NCI-H2227 (cell line): ENCODE measurements at regions not wholly inside any gene's neighbourhood (a gene's known extent, or its start where the extent isn't known, plus 50 kb on each side); places are given as distances from the start of the nearest gene placed in this dataset.
A peak's percentile ranks its signal among the peaks of the same experiment; 100 is the strongest.
"Not testable (repeated sequence)": the region's sequence is repeated elsewhere in the genome, so short reads cannot be mapped to it uniquely, and the experiment has no call there.

Source experiments
- DNase-seq: peaks from one replicate; lab custom pipeline; 2025; ENCODE audit not compliant: unreplicated experiment; lab: John Stamatoyannopoulos, UW

DNA sequence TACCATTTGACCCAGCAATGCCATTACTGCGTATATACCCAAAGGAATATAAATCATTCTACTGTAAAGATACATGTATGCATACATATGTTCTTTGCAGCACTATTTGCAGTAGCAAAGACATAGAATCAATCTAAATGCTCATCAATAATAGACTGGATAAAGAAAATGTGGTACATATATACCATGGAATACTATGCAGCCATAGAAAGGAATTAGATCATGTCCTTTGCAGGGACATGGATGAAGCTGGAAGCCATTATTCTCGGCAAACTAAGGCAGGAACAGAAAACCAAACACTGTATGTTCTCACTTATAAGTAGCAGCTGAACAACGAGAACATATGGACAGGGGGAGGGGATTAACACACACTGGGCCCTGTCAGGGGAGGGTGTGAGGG lies 54.8 kb upstream of the ZNF30 start:
- DNase-seq, result not testable (repeated sequence)

DNA sequence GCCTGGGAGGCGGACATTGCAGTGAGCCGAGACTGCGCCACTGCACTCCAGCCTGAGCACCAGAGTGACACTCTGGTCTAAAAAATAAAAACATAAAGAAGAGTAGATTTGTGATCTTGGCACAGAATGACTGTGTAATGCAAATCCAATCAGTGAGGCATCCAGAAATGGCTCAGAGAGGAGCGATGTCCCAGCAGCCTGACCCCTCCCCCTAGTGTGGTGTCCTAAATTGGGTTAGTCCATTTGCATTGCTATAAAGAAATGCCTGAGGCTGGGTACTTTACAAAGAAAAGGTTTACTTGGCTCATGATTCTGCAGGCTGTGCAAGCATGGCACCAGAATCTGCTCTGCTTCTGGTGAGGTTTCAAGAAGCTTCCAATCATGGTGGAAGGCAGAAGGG lies 59.1 kb upstream of the ZNF30 start:
- no peak for DNase-seq

DNA sequence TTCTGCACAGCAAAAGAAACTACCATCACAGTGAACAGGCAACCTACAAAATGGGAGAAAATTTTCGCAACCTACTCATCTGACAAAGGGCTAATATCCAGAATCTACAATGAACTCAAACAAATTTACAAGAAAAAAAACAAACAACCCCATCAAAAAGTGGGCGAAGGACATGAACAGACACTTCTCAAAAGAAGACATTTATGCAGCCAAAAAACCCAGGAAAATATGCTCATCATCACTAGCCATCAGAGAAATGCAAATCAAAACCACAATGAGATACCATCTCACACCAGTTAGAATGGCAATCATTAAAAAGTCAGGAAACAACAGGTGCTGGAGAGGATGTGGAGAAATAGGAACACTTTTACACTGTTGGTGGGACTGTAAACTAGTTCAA lies 61.5 kb upstream of the ZNF30 start:
- DNase-seq, result not testable (repeated sequence)

DNA sequence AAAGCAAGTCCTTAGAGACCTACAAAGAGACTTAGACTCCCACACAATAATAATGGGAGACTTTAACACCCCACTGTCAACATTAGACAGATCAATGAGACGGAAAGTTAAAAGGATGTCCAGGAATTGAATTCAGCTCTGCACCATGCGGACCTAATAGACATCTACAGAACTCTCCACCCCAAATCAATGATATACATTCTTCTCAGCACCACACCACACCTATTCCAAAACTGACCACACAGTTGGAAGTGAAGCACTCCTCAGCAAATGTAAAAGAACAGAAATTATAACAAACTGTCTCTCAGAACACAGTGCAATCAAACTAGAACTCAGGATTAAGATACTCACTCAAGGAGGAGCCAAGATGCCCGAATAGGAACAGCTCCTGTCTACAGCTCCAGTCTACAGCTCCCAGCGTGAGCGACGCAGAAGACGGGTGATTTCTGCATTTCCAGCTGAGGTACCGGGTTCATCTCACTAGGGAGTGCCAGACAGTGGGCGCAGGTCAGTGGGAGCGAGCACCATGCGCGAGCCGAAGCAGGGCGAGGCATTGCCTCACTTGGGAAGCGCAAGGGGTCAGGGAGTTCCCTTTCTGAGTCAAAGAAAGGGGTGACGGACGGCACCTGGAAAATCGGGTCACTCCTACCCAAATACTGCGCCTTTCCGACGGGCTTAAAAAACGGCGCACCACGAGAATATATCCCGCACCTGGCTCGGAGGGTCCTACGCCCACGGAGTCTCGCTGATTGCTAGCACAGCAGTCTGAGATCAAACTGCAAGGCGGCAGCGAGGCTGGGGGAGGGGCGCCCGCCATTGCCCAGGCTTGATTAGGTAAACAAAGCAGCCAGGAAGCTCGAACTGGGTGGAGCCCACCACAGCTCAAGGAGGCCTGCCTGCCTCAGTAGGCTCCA lies 66.6 kb upstream of the ZNF30 start:
- DNase-seq, result not testable (repeated sequence)

DNA sequence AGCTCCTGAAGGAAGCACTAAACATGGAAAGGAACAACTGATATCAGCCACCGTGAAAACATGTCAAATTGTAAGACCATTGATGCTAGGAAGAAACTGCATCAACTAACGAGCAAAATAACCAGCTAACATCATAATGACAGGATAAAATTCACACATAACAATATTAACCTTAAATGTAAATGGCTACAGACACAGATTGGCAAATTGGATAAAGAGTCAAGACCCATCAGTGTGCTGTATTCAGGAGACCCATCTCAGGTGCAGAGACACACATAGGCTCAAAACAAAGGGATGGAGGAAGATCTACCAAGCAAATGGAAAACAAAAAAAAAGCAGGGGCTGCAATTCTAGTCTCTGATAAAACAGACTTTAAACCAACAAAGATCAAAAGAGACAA lies 67.4 kb upstream of the ZNF30 start:
- DNase-seq, result not testable (repeated sequence)

DNA sequence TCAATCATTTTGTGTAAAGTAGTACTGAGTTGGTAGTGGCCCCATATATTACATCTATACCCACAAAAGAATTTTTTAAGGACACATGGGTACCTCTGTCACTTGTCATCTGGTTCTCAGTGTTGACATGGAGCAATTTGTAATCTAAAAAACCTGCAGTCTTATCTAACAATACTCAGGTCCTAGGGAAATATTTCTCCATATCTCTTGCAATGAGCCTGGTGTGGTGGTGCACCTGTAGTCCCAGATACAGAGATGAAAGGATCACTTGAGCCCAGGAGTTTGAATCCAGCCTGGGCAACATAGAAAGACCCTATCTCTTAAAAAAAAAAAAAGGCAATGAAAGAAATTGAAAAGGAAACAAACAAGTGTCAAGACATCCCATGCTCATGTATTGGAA lies 70.7 kb upstream of the ZNF30 start:
- no peak for DNase-seq

DNA sequence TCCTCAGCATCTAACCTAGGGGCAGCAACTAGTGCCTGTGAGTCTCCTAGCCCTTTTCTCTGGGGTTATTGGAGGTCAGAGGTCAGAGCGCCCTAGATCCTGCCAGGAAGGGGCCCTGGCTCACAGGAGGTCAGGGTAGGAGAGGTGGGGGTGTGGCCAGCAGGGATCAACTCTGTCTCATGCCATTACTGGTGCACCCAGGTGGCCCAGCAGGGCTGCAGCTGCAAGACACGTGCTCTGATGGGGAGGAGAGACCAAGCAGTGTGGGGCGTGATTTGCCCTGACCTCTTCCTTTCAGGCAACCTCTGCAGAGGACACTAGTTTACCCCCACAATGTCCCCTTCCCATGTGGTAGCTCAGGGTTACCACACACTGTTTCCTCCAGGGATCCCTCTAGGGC lies 73.3 kb upstream of the ZNF30 start:
- DNase-seq, result no peak

DNA sequence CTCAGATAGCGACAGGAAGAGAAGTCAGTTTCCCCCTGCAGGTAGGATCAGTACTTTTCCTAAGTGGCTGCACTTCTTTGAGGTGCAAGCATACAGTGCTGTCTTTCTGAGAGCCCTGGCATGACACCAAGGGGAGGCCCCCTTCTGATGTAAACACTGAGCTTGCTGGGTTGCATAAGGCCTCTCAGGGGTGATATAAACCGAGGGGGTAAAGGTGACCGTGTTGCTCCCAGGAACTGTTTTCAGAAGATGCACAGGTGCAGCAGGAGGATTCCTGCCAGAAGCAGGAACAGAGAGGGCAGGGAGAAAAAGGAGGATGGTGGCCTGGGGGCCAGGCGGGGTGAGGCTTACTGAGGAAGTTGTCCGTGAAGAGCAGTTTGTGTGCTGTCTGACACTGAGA lies 74.0 kb upstream of the ZNF30 start:
- no peak for DNase-seq

DNA sequence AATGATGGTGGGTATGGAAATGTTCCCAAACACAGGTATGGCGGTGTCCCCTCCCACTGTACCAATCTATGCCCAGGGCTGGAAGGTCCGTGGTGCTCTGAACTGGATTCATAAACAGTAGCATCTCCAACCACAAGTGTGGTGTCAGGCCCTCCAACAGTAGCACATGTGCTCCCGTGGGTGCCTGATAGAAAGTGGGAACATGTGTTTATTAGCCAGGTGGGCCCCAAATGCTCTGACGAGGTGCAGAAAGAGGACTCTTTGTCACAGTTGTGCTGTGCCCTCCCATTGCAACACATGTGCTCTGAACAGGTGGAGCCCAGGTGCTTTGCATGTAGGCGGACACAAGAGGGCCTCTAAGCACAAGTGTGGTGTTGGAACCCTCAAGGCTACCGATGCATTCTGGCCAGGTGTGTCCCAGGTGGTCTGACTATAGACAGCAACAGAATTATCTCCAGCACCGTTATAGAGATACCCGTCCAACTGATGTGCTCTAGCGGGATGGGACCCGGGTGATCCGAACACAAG lies 75.4 kb upstream of the ZNF30 start:
- no peak for DNase-seq

DNA sequence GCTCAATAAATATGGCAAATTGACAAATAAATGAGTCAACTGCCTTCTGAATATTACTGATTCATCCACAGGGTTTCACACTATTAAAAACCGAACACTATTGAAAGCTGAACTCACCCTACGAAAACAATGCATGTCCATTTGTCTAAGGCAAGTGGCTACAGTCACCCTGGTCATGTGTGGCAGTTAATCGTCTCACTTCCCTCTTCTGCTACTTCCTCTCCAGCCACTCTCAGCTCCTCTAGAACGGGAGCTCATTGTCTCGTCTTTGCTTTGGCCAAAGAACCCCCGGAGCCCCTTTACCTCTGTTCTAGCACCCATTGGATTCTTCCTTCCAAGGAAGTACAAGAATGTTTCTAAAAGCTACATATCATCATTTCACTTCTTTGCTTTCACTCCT lies 74.4 kb upstream of the ZNF599 start:
- no peak for DNase-seq

DNA sequence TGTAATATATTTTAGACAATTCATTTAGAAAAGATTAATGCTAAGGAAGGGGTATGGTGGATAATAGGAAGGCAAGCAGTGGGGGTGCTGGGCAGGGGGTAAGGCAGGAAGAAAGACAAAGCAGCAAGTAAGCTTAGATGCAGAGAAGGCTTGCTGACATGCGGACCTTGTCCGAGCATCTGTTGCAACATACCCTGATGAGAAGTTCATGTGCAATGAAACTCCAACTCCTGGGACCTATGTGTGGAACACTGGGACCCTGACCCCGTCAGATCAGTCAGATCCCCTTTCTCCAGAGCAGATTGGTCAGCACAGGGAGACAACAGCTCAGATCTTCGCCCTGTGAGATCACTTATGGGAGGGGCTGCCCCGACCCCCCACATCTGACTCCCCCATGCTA lies 71.3 kb upstream of the ZNF599 start:
- DNase-seq, result no peak

DNA sequence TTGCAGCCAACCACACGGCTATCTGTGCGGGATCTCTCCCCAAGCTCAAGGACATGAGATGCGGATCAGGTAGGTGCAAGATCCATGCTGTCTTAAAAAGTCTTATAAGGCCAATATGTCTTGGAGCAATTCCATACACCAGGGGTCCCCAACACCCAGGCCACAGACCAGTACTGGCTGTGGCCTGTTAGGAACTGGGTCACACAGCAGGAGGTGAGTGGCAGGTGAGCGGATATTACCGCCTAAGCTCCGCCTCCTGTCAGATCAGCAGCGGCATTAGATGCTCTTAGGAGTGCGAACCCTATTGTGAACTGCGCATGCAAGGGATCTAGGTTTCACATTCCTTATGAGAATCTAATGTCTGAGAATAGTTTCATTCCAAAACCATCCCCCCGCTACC lies 68.8 kb upstream of the ZNF599 start:
- no peak for DNase-seq

DNA sequence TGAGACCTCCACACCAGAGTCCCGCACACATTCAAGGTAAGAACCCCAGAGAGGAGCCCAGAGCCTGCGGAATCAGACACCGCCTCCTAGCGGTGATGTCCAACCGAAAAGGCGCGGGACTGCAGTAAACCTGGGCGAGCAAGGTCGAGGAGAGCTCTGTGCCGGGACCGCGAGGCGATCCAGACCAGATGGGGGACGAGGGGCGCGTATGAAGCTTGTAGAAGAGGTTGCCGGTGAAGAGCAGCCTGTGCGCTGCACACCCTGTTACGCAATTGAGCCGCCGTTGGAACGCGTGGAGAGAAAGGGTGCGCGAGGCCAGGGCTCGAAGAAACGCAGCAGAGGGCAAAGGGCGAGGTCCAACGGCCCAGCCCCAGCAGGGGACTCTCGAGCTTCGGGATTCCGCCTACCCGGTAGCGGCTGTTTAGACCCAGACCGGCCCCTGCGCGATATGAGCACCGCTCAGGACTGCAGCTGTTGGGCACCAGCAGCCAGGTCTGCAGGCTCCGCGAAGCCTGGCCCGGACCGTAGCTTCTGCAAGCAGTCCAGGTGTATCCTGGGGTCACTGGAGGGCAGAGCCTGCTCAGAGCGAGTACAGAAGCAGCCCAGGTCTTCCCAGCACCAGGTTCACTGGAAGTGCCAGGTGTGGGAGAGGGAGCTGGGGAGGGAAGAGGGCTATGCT lies 65.9 kb upstream of the ZNF599 start:
- peak; percentile 52 for DNase-seq

DNA sequence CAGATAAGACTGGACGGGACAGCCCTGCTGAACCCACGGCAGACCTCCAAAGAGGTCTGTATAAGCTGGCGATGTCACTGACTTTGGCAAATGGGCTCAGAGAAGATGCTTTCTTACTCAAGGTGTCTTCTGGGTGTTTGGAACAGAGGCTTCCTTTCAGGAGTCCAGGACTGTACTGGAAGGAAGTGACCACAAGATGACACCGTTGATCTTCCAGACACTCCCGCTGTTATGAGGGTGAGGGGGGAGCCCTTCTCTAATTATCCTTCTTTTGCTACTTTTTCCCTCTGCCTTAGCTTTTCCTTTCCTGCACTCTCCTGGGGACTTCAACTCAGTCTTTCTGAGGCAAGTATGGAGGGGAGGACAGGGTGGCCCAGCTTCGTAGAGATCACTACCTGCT lies 65.2 kb upstream of the ZNF599 start:
- DNase-seq, result no peak

DNA sequence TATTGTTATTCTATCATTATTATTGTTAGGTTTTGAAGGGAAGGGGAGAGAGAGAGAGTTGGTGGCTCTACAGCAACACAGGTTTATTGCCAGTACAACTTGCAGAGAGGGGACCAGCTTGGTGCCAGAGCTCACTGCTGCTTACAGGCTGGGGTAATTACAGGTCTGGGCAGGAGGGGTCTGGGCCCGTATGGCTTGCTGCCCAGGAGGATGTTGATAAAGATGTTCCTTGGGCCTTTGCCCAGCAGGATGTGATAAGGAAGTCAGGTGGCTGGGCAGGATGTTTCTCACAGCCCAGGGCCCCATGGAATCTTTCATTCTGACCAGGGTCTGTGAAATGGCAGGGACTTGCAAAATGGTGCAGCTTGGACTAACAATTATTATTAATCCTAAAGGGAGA lies 64.2 kb upstream of the ZNF599 start:
- DNase-seq, result peak; percentile 51

DNA sequence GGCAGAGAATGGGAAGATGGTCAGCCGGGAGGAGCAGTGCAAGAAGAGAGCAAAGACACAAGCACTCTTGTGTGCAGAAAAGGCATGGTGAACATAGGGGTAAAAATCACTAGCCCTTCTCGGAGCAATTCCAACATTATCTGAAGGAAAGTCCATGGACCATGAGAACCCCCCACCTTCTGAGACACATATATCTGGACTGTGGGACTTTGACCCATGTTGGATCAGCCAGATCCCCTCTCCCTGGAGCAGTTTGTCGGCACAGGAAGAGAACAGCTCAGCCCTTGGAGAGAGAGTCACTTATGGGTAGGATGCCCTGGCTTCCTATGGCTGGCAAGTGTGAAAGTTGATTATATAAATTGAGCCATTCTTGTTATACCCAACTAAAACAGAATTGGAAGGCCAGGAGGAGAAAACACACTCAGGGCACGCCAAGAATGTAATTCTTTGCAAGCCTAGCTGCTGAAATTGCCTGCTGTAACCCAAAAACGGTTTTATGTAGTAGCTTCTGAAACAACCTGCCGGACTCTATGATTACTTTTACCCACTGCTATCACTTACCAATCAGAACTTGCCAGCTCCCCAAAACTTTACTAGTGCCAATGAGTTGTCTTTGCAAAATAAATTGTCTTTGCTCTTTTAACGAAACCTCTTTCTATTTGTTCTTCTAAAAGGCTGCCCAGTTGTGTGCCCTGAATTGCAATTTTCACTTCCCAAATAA lies 62.8 kb upstream of the ZNF599 start:
- DNase-seq, result no peak

DNA sequence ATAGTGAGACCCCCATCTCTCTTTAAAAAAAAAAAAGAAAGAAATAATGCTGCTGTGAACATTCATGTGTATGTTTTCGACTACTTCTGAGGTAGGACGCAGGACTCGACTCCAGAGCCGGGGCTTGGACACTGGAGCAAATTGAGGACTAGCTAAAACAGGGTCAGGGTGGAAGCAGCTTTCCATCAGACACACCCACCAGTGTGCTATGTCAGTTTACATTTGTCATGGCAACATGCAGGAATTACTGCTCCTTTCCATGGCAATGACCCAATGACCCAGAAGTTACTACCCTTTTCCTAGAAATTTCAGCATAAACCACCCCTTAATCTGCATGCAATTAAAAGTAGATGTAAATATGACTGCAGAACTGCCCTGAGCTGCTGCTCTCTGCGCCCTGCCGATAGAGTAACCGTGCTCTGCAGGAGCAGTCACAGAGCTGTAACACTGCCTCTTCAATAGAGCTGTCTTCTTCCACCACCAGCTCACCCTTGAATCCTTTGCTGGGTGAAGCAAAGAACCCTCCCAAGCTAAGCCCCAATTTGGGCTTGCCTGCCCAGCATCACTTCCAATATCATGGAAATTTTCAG lies 61.6 kb upstream of the ZNF599 start:
- no peak for DNase-seq

DNA sequence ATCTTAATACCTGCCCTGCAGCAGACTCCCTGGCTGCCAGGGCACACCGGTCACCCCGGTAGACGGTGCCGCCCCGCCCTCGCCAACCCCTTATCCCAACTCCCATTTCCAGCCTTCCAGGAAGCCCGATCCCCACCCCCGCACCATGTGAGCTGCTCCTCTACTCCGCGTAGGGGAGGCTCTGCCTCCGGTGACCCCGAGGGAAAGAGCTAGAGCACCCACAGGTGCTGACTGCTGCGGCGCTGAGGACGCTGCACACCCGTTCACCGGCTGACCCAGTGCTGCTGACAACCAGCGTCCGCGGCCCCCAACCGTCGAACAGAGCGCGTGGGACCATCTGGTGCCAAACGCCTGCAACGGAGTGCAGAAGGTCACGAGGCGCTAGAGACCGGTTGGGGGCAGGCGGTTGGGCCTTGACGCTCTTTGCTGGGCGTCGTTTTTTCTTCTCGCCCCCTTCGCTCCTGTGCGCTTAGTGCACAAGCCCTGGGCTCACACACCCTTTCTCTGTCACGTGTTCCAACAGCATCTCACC lies 59.6 kb upstream of the ZNF599 start:
- DNase-seq, result no peak

DNA sequence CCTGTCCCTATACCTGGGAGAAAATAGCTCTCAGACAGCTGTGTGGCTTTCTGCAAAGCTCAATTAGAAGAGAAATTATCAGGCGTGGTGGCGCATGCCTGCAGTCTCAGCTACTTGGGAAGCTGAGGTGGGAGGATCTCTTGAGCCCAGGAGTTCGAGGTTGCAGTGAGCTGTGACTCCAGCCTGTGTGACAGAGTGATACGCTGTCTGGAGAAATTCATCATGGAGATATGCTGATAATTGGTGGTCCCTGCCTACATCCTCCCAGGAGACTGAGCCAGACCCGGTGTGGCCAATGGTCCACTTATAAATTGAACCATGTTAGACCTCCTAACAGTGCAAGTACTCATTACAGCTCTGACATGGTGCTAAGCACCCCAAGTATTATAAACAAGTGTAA lies 58.7 kb upstream of the ZNF599 start:
- DNase-seq, result no peak

DNA sequence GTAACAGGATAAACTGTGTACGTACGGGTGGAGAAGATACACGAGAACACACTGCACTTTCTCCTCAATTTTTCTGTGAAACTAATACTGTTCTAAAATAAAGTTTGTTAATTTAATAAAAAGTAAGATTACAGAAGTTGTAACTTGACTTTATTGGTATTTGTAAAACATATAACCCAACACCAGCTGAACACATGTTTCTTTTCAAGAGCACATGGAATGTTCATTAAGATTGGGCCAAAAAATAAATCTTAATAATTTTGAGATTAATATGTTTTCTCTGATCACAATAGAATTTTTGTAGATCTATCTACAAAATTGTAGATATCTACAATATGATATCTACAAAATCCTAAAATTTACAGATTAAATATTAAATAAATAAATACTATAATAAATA lies 55.1 kb upstream of the ZNF599 start:
- DNase-seq, result no peak

DNA sequence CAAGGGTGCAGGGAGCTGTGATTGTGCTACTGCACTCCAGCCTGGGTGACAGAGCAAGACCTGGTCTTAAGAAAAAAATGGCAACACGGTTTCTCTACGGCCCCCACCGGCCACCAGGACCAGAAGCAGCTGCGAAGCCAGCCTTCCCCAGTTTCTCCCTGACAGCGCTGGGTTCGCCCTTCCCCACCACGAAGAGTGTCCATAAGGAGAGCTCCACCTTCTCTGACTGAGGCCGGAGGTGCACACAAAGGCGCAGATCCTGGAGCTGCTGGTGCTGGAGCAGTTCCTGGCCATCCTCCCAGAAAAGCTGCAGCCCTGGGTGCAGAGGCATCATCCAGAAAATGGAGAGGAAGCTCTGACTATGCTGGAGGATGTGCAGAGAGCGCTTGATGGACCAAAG lies 52.2 kb upstream of the ZNF599 start:
- no peak for DNase-seq
